KBM-7 (cell line): ENCODE measurements at regions not wholly inside any gene's neighbourhood (a gene's known extent, or its start where the extent isn't known, plus 50 kb on each side); places are given as distances from the start of the nearest gene placed in this dataset.

Source experiments
- DNase-seq: peaks from one replicate; pipeline ENCODE4 v3.0.0-alpha.2; 2015
- in situ Hi-C: fragments of 300-500 bp; cut with MboI; formaldehyde crosslinking; loops from 2 replicates; pipeline ENCODE4 v1.14.3; 2020; ENCODE audit warnings: low sequenced_read_pairs, low pct_unique_long_range_greater_than_20kb, mixed read lengths

DNA sequence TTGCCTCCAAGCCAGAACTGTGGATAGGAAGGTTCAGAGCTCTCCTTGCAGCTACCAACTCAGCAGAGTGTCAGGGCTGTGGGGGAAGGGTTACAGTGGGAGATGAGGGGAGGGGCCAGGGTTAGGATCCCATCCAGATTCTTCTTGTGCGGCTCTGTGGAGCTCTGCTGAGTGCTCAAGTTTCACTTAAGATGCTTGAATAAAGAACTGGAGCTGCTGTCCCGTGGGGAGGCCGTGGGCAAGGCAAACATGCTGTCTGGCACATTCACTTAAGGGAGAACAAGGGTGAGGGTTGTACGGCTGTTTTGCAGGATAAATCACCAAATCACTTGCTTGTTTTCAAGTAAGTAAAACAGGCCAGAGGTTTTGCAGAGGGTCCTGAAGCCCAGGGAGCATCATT lies 197.1 kb downstream of the FAM76B start:
- no peak for DNase-seq
- in situ Hi-C loops = no loop called here

DNA sequence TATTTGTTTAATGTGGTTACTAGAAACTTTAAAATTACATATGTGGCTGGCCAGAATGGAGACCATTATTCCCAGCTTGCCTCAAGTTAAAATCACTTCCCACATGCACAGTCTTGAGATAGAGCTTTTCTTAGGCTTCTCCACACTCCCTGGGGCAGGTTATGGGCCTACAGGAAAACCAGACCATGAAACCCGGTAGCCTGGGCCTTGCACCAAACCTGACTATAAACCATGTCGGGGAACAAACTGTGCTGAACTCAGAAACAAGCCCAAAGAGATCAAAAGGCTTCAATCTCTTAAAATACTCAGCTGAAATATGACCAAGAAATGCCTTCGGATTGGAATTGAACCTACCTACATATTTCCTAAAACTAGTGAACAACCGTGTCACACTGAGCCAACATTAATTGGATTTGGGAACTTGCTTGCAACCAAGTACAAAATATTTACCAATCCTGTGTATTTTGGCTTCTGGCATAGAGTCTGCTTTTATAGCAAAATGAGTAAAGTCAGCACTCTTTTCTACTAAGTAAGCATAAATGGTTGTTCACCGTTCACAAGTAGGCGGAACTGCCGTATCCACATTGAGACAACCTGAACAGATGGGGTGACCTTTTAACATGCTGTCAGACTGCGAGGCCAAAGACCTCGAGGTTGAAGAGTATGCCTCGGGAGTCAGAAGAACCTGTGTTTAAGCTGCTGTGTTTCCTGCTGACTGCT lies 199.5 kb downstream of the FAM76B start:
- in situ Hi-C loops = no loop called here
- no peak for DNase-seq

DNA sequence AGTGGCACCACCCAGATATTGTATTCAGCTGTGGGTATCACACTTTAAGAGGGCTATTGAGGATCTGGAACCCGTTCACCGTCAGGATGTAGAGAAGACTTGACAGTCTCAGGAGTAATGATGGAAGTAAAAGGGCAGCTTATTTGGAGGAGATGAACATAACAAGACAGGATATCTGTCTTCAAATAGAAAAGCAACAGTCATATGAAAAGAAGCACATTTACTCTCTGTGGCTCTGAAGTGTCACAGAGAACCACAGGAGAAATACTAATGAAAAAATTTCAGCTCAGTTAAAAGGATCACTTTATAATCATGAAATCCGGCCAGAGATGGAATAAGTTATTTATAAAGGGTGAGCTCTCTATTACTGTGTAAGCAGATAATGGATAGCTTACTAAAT lies 200.8 kb downstream of the FAM76B start:
- in situ Hi-C loops = no loop called here
- DNase-seq = no peak

DNA sequence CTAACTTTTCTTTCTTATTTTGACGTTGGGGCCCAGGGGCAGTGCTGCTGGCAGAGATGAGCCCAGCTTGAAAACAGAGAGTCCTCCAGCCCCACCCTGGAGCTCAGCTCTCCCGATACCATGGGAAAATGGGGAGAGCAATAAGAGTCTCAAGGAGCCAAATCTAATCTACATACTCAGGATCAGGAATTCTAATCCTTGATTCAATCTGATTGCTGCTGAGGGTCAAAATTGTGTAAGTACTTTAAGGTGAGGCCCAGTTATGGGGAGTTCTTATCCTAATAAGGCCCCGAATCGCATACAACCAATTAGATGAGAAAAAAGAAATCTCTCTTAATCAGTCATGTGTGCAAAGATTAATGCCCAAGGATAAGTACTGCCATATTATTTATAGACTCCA lies 202.9 kb downstream of the FAM76B start:
- in situ Hi-C loops = no loop called here
- no peak for DNase-seq

DNA sequence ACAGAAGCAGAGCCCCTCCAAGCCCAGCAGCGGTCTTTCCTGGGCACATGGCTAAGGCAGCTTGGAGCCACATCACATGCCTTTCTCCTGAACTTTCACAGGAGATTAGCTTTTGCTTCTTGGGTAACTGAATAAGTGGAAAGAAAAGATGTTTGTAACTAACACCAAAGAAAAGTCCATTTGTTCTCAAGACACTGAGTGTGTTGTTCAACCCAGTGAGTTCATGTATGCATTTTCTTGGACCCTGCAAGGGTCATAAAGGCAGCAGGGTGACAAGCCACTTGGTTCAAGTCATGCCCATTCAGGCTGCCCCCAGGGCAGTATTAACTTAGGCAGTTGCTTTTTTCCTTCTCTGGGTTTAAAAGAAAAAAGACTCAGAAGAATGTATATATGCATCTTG lies 203.4 kb downstream of the FAM76B start:
- DNase-seq = no peak
- in situ Hi-C loops = no loop called here

DNA sequence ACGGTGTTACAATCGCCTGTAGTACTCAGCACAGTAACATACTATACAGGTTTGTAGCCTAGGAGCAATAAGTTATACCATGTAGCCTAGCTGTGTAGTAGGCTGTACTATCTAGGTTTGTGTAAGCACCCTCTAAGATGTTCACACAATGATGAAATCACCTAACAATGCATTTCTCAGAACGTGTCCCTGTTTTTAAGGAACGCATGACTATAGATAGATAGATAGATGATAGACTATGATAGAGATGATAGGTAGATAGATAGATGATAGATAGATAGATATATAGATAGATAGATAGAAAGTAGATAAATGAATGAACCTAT lies 203.9 kb downstream of the FAM76B start:
- in situ Hi-C loops = no loop called here
- no peak for DNase-seq

DNA sequence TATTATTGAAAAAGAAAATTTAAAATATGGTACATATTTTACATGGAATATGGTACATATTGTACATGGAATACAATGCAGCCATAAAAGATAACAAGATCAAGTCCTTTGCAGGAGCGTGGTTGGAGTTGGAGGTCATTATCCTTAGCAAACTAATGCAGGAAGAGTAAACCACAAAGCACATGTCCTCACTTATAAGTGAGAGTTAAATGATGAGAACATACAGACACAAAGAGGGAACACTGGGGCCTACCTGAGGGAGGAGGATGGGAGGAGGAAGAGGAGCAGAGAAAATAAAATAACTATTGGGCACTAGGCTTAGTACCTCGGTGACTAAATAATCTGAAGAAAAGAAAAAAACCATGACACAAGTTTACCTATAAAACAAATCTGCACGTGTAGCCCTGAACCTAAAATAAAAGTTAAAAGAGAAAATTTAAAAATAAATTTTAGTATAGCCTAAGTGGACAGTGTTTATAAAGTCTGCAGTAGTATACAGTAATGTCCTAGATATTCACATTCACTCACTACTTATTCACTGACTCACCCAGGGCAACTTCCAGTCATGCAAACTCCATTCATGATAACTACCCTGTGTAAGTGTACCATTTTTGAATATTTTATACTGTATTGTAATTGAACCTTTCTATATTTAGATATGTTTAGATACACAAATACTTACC lies 204.4 kb downstream of the FAM76B start:
- in situ Hi-C loops = no loop called here
- DNase-seq = no peak

DNA sequence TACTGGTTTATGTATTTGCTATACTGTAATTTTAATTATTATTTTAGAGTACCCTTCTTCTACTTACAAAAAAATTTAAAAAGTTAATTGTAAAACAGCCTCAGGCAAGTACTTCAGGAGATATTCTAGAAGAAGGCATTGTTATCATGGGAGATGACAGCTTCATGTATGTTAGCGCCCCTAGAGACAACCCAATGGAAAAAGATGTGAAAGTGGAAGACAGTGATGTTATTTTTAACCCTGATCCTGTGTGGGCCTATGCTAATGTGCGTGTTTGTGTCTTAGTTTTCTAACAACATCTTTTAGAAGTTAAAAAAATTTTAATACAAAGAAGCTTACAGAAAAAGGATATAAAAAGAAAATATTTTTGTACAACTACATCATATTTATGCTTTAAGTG lies 205.0 kb downstream of the FAM76B start:
- in situ Hi-C loops = no loop called here
- no peak for DNase-seq

DNA sequence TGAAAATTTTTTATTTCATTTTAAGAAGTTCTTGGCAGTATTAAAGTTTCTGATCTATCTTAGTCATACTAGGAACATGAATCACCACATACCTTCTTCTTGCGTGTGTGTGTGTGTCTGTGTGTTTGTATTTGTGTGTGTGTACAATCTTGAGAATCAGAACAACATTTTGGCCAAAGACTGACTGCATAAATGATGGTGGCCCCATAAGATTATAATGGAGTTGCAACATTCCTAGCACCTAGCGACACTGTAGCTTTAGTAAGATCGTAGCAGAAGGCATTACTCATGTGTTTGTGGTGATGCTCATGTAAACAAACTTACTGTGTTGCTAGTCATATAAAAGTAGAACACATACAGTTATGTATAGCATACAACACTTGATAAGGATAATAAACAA lies 205.4 kb downstream of the FAM76B start:
- no peak for DNase-seq
- in situ Hi-C loops = no loop called here

DNA sequence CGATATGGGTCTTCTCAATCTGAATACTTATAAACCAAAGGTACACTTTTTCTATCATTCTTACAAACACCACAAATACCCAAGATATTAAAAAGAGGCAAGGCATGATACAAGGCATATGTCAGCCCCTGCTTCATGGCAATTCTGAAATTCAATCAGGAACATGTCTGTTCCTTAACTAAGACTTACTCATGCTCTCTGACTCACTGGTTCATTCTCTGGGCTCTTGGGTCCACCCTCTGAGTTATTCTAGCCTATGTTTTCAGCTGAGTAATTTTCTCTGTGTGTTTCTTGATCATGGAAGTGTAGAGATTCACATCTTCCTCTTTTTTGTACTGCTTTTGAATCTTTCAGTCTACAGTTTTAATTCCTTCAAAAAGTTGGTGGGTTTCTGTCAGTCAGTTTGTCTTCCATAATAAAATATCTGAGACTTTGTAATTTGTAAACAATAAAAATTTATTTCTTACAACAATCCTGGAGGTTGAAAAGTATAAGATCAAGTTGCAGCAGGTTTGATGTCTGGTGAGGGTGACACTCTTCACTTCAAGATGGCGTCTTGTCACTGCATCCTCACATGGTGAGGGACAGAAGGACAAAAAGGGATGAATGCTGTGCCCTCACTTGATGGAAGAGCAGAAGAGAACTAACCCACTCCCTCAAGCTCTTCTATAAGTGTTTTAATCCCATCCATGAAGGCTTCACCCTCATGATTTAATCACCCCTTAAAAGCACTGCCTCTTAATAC lies 211.7 kb downstream of the FAM76B start:
- in situ Hi-C loops = no loop called here
- DNase-seq = peak; percentile 8

DNA sequence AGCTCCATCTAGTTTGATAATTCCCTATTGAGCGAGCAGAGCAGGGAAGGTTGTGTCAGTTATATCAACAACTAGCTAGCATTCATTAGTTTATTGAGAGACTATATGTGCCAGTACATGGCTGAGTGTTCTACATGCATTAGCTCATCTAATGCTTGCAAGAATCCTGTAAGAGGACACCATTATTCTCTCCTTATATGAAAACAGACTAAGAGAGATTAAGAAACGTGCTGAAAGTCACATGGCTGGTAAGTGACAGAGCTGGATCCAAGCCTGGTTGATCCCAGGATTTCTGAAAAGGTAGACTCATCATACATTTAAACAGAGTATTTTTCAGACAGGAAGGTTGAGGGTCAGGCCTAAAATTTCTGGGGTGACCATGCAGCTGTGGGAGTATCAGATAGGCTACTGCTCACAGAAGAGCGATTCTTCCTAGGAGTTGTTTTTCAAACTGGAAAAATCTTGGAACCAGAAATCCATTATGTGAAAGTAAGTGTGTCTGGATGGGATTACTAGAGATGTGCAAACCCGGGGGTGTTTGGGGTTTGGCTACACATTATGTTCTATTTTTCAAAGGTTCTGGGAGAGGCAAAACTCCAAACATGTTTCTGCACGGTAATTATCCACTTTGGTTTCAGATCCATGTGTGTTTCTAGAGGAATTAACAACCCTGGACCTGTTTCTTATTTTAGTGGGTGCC lies 213.3 kb downstream of the FAM76B start:
- DNase-seq = no peak
- in situ Hi-C loops = no loop called here

DNA sequence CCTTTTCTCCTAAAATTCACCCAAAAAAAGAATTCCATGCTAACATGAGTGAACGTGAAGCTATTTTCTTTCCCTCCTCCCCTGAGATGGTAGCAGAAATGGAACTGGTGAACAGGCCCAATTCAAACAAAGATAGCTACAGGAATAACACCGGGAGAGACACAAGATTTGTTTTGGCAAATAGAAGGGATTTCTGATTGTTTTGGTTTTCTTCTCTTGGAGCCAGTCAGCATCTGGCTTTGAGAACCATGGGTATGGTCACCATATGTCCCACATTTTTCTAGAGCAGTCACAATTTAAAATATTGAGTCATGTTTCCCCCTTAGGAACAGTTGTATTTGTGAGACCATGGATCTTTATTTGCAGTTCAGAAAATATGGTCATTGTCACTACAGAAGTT lies 214.1 kb downstream of the FAM76B start:
- in situ Hi-C loops = no loop called here
- no peak for DNase-seq

DNA sequence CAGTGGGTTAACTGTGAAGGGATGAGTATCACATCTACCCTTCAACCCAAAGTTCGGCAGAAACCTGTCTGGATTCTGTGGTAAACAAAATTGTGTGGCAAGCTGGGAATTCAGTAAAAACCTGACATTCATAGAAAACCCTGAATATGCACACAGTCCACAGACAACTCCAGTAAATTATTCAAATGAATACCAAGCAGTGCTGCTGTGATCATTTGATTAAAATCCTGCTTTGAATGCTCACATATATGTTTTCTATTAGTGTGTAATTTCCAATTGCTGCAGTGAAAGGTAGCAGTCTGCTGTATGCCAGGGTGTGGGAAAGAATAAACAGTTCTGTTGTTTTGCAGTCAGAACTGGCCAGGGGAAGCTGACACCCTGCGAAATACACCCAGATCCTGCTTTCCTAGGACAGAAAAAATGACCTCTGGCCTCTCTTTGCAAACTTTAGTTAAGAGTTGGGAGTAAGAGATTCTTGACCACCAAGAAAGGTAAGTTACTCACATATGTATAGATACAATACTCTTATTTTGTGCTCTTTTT lies 217.8 kb downstream of the FAM76B start:
- no peak for DNase-seq
- in situ Hi-C loops = no loop called here

DNA sequence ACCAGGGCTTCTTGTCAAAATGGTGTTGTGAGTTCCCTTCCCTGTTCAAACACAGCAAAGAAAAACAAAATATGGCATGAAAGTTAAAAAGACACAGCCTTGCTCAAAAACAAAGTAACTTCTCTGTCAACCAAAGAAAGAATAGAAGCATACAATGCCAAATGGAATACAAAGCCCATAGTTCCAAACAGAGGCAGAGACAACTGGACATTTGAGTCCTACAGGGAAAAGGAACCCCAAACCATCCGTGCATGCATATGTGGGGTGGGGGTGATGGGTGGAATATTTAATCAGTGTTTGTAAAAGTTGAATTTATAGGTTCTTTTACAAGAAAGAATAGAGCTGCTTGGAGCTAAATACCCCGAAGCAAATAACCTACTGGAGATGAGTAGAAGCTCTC lies 218.7 kb downstream of the FAM76B start:
- in situ Hi-C loops = no loop called here
- no peak for DNase-seq

DNA sequence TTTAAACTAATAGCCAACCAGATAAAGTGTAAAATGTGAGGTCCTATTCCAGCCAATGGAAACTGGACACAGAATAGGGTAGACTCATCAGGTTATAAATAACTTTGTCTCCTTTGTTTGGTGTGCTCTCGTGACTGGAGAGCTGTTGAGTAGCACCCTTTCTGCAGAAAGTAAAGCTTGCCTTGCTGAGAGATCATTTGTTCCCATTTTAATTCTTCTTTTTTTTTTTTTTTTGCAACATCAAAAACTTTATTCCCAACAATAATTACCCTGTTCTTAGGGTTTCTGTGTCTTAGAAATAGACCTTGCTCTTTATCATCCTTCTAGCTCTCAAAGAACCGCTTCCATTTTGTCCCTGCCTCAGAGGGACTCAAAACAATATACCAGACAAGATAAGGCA lies 220.4 kb downstream of the FAM76B start:
- DNase-seq = peak; percentile 3

DNA sequence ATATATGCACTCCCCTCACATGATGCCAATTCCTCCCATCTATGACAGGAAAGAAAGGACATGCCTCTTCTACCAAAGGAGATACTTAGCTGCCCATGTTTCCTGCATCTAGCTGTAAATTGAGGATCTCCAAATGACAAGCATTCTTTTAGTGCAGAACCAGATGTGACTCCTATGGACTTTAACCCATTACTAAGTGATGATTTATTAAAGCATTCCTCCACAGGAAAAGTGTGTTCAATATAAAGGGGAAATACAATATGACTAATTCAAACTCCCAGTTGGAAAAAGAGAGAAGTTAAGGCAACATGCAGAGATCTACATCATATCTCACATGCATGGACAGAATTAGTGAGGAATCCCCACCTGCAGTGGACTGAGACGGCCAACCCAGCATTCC lies 221.3 kb downstream of the FAM76B start:
- DNase-seq = no peak
- in situ Hi-C loops = no loop called here

More for the DNA sequence above, 220.4 kb downstream of the FAM76B start:
- in situ Hi-C loops = no loop called here

DNA sequence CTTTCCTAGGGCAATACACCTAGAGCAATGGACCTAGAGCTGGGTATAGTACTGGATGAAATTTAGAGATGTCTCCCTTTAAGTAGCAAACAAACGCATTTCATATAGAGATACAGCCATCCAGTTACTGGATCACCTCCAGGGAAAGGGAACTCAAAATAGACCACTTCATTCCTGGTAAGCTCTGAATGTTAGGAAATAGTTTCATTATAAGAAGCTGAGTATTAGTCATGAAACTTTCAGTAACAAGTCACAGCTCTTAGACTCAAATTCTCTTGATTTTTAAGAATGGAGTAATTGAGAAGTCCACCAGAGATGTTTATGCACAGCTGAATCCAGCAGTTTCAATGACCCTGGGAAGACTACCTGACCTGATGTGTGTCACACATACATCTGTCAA lies 221.9 kb downstream of the FAM76B start:
- DNase-seq = no peak
- in situ Hi-C loops = no loop called here

DNA sequence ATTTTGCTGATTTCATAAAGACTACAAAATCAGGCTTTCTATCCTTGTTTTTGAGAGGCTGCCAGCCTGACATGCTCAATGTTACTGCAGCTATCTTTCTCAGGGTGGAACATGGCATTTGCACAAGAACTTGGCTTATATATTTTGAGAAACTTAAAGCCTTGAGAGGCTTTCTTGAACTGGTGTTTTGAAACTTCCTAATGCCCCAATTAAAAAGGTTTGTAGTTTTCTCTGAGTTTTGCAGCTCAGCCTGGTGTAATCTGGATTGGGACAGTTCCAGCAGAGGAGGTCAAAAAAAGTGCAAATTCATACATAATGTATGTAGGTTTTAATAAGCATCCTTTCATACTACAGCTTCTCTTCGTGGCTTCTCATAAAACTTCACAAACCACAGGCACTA lies 223.4 kb downstream of the FAM76B start:
- in situ Hi-C loops = no loop called here
- DNase-seq = no peak

DNA sequence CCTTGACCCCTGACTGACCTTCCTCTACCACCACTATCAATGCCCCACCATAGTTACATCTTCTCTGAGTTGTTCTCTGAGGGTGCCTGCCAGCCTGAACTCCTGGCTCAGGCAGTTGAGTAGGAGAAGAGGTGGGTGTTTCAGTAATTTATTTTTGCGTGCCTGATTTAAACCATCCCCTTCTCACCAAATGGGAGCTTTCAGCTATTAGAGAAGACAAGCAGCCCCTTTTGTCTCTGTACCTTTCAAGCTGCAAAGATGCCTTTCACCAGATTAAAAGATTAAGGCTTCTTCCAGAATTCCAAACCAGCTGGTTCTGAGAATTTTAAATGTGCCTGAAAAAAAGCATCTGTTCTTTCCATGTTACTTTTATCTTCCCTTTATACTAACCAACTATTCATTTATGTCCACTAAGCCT lies 223.8 kb downstream of the FAM76B start:
- no peak for DNase-seq
- in situ Hi-C loops = no loop called here

DNA sequence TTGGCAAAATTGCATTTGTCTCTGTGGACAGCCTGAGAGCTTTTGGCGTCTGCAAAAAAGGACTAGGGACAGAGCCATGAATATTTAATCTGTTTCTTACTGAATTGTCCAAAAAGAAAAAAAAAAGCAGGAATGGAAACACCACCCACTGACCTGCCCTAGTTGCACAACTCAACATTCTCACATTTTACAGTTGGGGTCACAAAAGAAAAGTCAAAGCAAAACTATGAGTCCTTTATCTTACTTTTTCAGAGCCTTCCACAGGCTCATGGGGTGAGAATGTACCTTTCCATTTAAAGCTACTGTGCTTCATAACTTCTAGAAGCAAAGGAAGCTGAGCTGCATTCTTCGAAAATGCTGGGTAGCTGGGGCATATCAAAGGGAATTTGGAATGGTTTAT lies 225.7 kb downstream of the FAM76B start:
- in situ Hi-C loops = no loop called here

More for the DNA sequence above, 225.7 kb downstream of the FAM76B start:
- no peak for DNase-seq
